ENCODE measurements at regions not wholly inside any gene's neighbourhood (a gene's known extent, or its start where the extent isn't known, plus 50 kb on each side); places are given as distances from the start of the nearest gene placed in this dataset.
A peak's percentile ranks its signal among the peaks of the same experiment; 100 is the strongest.
"Not testable (repeated sequence)": the region's sequence is repeated elsewhere in the genome, so short reads cannot be mapped to it uniquely, and the experiment has no call there.

- DNase-seq, result no peak
Measured at GRCh38 chr6:14408446-14408845, 290.9 kb downstream of the CD83 start.

- no peak for DNase-seq
Measured at GRCh38 chr6:14412026-14412425, 294.5 kb downstream of the CD83 start.

- DNase-seq, result no peak
Measured at GRCh38 chr6:14415452-14415851, 297.9 kb downstream of the CD83 start.

- no peak for DNase-seq
Measured at GRCh38 chr6:14417377-14417776, 299.8 kb downstream of the CD83 start.

- DNase-seq, result not testable (repeated sequence)
Measured at GRCh38 chr6:14419224-14419623, 301.7 kb downstream of the CD83 start.

- no peak for DNase-seq
Measured at GRCh38 chr6:14422061-14422460, 304.5 kb downstream of the CD83 start.

- DNase-seq, result no peak
Measured at GRCh38 chr6:14422917-14423316, 305.3 kb downstream of the CD83 start.

- DNase-seq, result no peak
Measured at GRCh38 chr6:14423330-14423729, 305.8 kb downstream of the CD83 start.

- no peak for DNase-seq
Measured at GRCh38 chr6:14423955-14424354, 306.4 kb downstream of the CD83 start.

- DNase-seq, result no peak
Measured at GRCh38 chr6:14425805-14426204, 308.2 kb downstream of the CD83 start.

GRCh38 chr6:14426281-14426680 lies 308.7 kb downstream of the CD83 start:
- DNase-seq, result no peak

GRCh38 chr6:14428269-14428668 lies 310.7 kb downstream of the CD83 start:
- DNase-seq, result no peak

GRCh38 chr6:14429396-14429795 lies 311.8 kb downstream of the CD83 start:
- DNase-seq, result no peak

- no peak for DNase-seq
Measured at GRCh38 chr6:14430218-14430617, 312.6 kb downstream of the CD83 start.

GRCh38 chr6:14431385-14432330 lies 314.1 kb downstream of the CD83 start:
- DNase-seq, result no peak

- DNase-seq, result no peak
Measured at GRCh38 chr6:14434916-14435690, 317.5 kb downstream of the CD83 start.

GRCh38 chr6:14436592-14437132 lies 319.1 kb downstream of the CD83 start:
- peak; percentile 47 for DNase-seq

- DNase-seq, result no peak
Measured at GRCh38 chr6:14439419-14439818, 321.8 kb downstream of the CD83 start.

GRCh38 chr6:14440215-14440910 lies 322.8 kb downstream of the CD83 start:
- DNase-seq, result no peak

- peak; percentile 32 for DNase-seq
Measured at GRCh38 chr6:14440940-14441781, 323.6 kb downstream of the CD83 start.

- DNase-seq, result no peak
Measured at GRCh38 chr6:14442242-14442641, 324.7 kb downstream of the CD83 start.

- DNase-seq, result no peak
Measured at GRCh38 chr6:14443629-14444268, 326.2 kb downstream of the CD83 start.
